SK-N-SH (cell line): ENCODE measurements at regions not wholly inside any gene's neighbourhood (a gene's known extent, or its start where the extent isn't known, plus 50 kb on each side); places are given as distances from the start of the nearest gene placed in this dataset.

Experiments
- CTCF ChIP-seq: fragments of 200-600 bp; sonication (generic); IDR thresholded peaks from 2 replicates; pipeline ENCODE4 v1.6.1; 2017; ENCODE audit warnings: antibody characterized with exemption, mild to moderate bottlenecking, moderate library complexity
- EP300 ChIP-seq, 2 experiments: IDR thresholded peaks; 2 replicates each; pipeline versions ENCODE4 v1.4.0 to v1.6.1; 2012; ENCODE audit warnings: borderline replicate concordance in 1 of 2, low read depth in 1 of 2, low read length in 1 of 2
- EZH2phosphoT487 ChIP-seq: fragments of 200-600 bp; sonication (generic); IDR thresholded peaks from 2 replicates; pipeline ENCODE4 v1.6.1; 2017; ENCODE audit warnings: low read depth, mixed run types, mild to moderate bottlenecking, antibody characterized with exemption, moderate library complexity, borderline replicate concordance
- MAX ChIP-seq: IDR thresholded peaks from 2 replicates; pipeline ENCODE4 v1.4.0; 2012; ENCODE audit warnings: low read depth
- TAF1 ChIP-seq: IDR thresholded peaks from 2 replicates; pipeline ENCODE4 v1.6.1; 2012; ENCODE audit warnings: low read depth, mild to moderate bottlenecking, low read length, moderate library complexity, borderline replicate concordance
- YY1 ChIP-seq: IDR thresholded peaks from 2 replicates; pipeline ENCODE4 v1.4.0; 2012; ENCODE audit warnings: low read depth, mild to moderate bottlenecking

GRCh38 chr20:21575981-21576740 lies 62.3 kb upstream of the NKX2-2 start:
- TF ChIP-seq YY1: no peak
- TF ChIP-seq TAF1: no peak
- no peak for TF ChIP-seq CTCF
- no peak for TF ChIP-seq EP300 (IDR thresholded peaks at IDR 0.05; ENCODE audit: borderline replicate concordance in 1 of 2, low read depth in 1 of 2, low read length in 1 of 2)
- TF ChIP-seq MAX: no peak
- no peak for TF ChIP-seq EZH2phosphoT487
